Mucosa of rectum (tissue), 2 donors: ENCODE measurements at regions not wholly inside any gene's neighbourhood (a gene's known extent, or its start where the extent isn't known, plus 50 kb on each side); places are given as distances from the start of the nearest gene placed in this dataset.

Experiments used
- H3K27ac ChIP-seq, 2 donors: one replicate each; pipeline ENCODE4 v1.7.0; 2013; ENCODE audit warnings: inconsistent platforms in 2 of 2, low read depth in 2 of 2, low read length in 2 of 2
- H3K27me3 ChIP-seq, 2 donors: one replicate each; pipeline ENCODE4 v1.7.0; 2013; ENCODE audit warnings: low read length in 2 of 2; ENCODE audit not compliant: control insufficient read depth in 2 of 2, insufficient read depth in 2 of 2
- H3K36me3 ChIP-seq, 2 donors: one replicate each; pipeline ENCODE4 v1.7.0; 2013; ENCODE audit warnings: low read length in 2 of 2; ENCODE audit not compliant: control insufficient read depth in 2 of 2, insufficient read depth in 2 of 2
- H3K4me1 ChIP-seq, 2 donors: one replicate each; pipeline ENCODE4 v1.7.0; 2013; ENCODE audit warnings: low read length in 2 of 2, mild to moderate bottlenecking in 1 of 2; ENCODE audit not compliant: control insufficient read depth in 2 of 2, insufficient read depth in 2 of 2
- H3K4me3 ChIP-seq, 2 donors: one replicate each; pipeline ENCODE4 v1.7.0; 2013; ENCODE audit warnings: low read length in 2 of 2
- H3K9ac ChIP-seq, 2 donors: one replicate each; pipeline ENCODE4 v1.7.0; 2013; ENCODE audit warnings: low read length in 2 of 2, low read depth in 1 of 2, mild to moderate bottlenecking in 1 of 2
- H3K9me3 ChIP-seq, 2 donors: one replicate each; pipeline ENCODE4 v1.7.0; 2013; ENCODE audit warnings: low read length in 2 of 2; ENCODE audit not compliant: control insufficient read depth in 2 of 2
- donor health status: healthy.
- donor health status: Normal muscosa, but diverticular disease.

GRCh38 chr12:45663455-45663854 is 66.1 kb upstream of the ARID2 start:
- Histone ChIP-seq H3K4me1 (no peaks in the 10 kb centered on the region), H3K27me3 (no peaks in the 10 kb centered on the region), H3K9me3 (no peaks in the 10 kb centered on the region), H3K4me3 (no peak overlapping the region), H3K27ac (no peak overlapping the region), H3K36me3 (no peaks in the 10 kb centered on the region), H3K9ac (no peak overlapping the region)

GRCh38 chr12:45665941-45666340 is 63.6 kb upstream of the ARID2 start:
- no peaks in the 10 kb centered on the region for H3K36me3 ChIP-seq
- no peak overlapping the region for H3K27ac ChIP-seq
- H3K4me1 ChIP-seq: peaks cover 0 to 5% of the 10 kb centered on the region in 2 donors
- no peaks in the 10 kb centered on the region for H3K9me3 ChIP-seq
- no peak overlapping the region for H3K4me3 ChIP-seq
- no peaks in the 10 kb centered on the region for H3K27me3 ChIP-seq
- H3K9ac ChIP-seq: no peak overlapping the region

- Histone ChIP-seq H3K27me3 (no peaks in the 10 kb centered on the region), H3K9ac (no peak overlapping the region), H3K4me1 (peaks cover 0 to 5% of the 10 kb centered on the region in 2 donors), H3K36me3 (no peaks in the 10 kb centered on the region), H3K4me3 (no peak overlapping the region), H3K27ac (no peak overlapping the region), H3K9me3 (no peaks in the 10 kb centered on the region)
Measured at GRCh38 chr12:45666396-45666795, 63.1 kb upstream of the ARID2 start.

GRCh38 chr12:45666816-45667215 is 62.7 kb upstream of the ARID2 start:
- Histone ChIP-seq H3K9ac (no peak overlapping the region), H3K36me3 (no peaks in the 10 kb centered on the region), H3K9me3 (no peaks in the 10 kb centered on the region), H3K4me1 (peaks cover 0 to 5% of the 10 kb centered on the region in 2 donors), H3K27ac (no peak overlapping the region), H3K27me3 (no peaks in the 10 kb centered on the region), H3K4me3 (no peak overlapping the region)

GRCh38 chr12:45667761-45668160 is 61.7 kb upstream of the ARID2 start:
- Histone ChIP-seq H3K9me3 (no peaks in the 10 kb centered on the region), H3K4me1 (peaks cover 0 to 5% of the 10 kb centered on the region in 2 donors), H3K9ac (no peak overlapping the region), H3K27ac (no peak overlapping the region), H3K4me3 (no peak overlapping the region), H3K27me3 (no peaks in the 10 kb centered on the region), H3K36me3 (no peaks in the 10 kb centered on the region)

GRCh38 chr12:45668641-45669040 is 60.9 kb upstream of the ARID2 start:
- no peaks in the 10 kb centered on the region for H3K27me3 ChIP-seq
- no peaks in the 10 kb centered on the region for H3K36me3 ChIP-seq
- peak overlapping the region in 1 of 2 donors; percentile 5 for H3K27ac ChIP-seq
- peaks cover 0 to 5% of the 10 kb centered on the region in 2 donors for H3K4me1 ChIP-seq
- no peaks in the 10 kb centered on the region for H3K9me3 ChIP-seq
- no peak overlapping the region for H3K9ac ChIP-seq
- H3K4me3 ChIP-seq: no peak overlapping the region

- Histone ChIP-seq H3K9me3 (no peaks in the 10 kb centered on the region), H3K9ac (no peak overlapping the region), H3K27ac (peak overlapping the region in 1 of 2 donors; percentile 5), H3K4me1 (peaks cover 0 to 5% of the 10 kb centered on the region in 2 donors), H3K36me3 (no peaks in the 10 kb centered on the region), H3K27me3 (no peaks in the 10 kb centered on the region), H3K4me3 (no peak overlapping the region)
Measured at GRCh38 chr12:45669093-45669492, 60.4 kb upstream of the ARID2 start.

- Histone ChIP-seq H3K27me3 (no peaks in the 10 kb centered on the region), H3K36me3 (no peaks in the 10 kb centered on the region), H3K4me1 (peaks cover 0 to 5% of the 10 kb centered on the region in 2 donors), H3K27ac (no peak overlapping the region), H3K4me3 (no peak overlapping the region), H3K9ac (no peak overlapping the region), H3K9me3 (no peaks in the 10 kb centered on the region)
Measured at GRCh38 chr12:45669792-45670191, 59.7 kb upstream of the ARID2 start.

GRCh38 chr12:45670346-45671065 is 59.0 kb upstream of the ARID2 start:
- Histone ChIP-seq H3K9ac (no peak overlapping the region), H3K36me3 (no peaks in the 10 kb centered on the region), H3K27ac (no peak overlapping the region), H3K9me3 (no peaks in the 10 kb centered on the region), H3K4me3 (no peak overlapping the region), H3K27me3 (no peaks in the 10 kb centered on the region), H3K4me1 (peaks cover 0 to 5% of the 10 kb centered on the region in 2 donors)

- Histone ChIP-seq H3K4me3 (no peak overlapping the region), H3K4me1 (peaks cover 0 to 5% of the 10 kb centered on the region in 2 donors), H3K36me3 (no peaks in the 10 kb centered on the region), H3K9me3 (no peaks in the 10 kb centered on the region), H3K27me3 (no peaks in the 10 kb centered on the region), H3K27ac (no peak overlapping the region), H3K9ac (no peak overlapping the region)
Measured at GRCh38 chr12:45671254-45671653, 58.3 kb upstream of the ARID2 start.
